ENCODE measurements at regions not wholly inside any gene's neighbourhood (a gene's known extent, or its start where the extent isn't known, plus 50 kb on each side); places are given as distances from the start of the nearest gene placed in this dataset.
A peak's percentile ranks its signal among the peaks of the same experiment; 100 is the strongest.

GRCh38 chr10:35749230-35749629 lies 107.1 kb upstream of the FZD8 start:
- Histone ChIP-seq H3K36me3 (ENCODE audit: insufficient read depth, low read length) (no peaks in the 10 kb centered on the region), H4K20me1 (ENCODE audit: insufficient read depth, low read length) (no peaks in the 10 kb centered on the region), H3K9ac (ENCODE audit: low read length) (no peak overlapping the region), H3K9me3 (ENCODE audit: insufficient read depth, low read depth, low read length) (no peaks in the 10 kb centered on the region), H3K79me2 (ENCODE audit: insufficient read depth, low read length) (no peaks in the 10 kb centered on the region), H2AFZ (ENCODE audit: low read depth, low read length) (no peak overlapping the region), H3K27me3 (ENCODE audit: insufficient read depth, low read length) (no peaks in the 10 kb centered on the region), H3K27ac (ENCODE audit: low read depth, low read length) (no peak overlapping the region), H3K4me1 (ENCODE audit: insufficient read depth, low read length) (no peaks in the 10 kb centered on the region), H3K4me2 (ENCODE audit: low read length) (no peak overlapping the region), H3K4me3 (ENCODE audit: insufficient read depth, low read depth, low read length) (no peak overlapping the region)
- H3K4me3 Mint-ChIP-seq (ENCODE audit: unreplicated experiment) = no peak overlapping the region
- no peaks in the 10 kb centered on the region for H3K4me1 Mint-ChIP-seq (ENCODE audit: low read depth, unreplicated experiment)
- FAIRE-seq (no peak), DNase-seq (ENCODE audit: low read depth) (no peak)
- no peak for TF ChIP-seq CTCF (IDR thresholded peaks at IDR 0.05; ENCODE audit: insufficient read depth, low read depth, low read length)
- H3K27me3 Mint-ChIP-seq (ENCODE audit: low read depth, unreplicated experiment) = peaks cover 7% of the 10 kb centered on the region
- no peaks in the 10 kb centered on the region for H3K9me3 Mint-ChIP-seq (ENCODE audit: unreplicated experiment)
- no peaks in the 10 kb centered on the region for H3K36me3 Mint-ChIP-seq (ENCODE audit: low read depth, unreplicated experiment)
- H3K27ac Mint-ChIP-seq (ENCODE audit: unreplicated experiment) = no peak overlapping the region

GRCh38 chr10:35745617-35746403 lies 103.7 kb upstream of the FZD8 start:
- H3K4me3 ChIP-seq (ENCODE audit: insufficient read depth, low read depth, low read length) = no peak overlapping the region
- H3K4me1 ChIP-seq (ENCODE audit: insufficient read depth, low read length) = no peaks in the 10 kb centered on the region
- Mint-ChIP-seq H3K27me3 (ENCODE audit: low read depth, unreplicated experiment) (peaks cover 5% of the 10 kb centered on the region), H3K4me3 (ENCODE audit: unreplicated experiment) (no peak overlapping the region), H3K36me3 (ENCODE audit: low read depth, unreplicated experiment) (no peaks in the 10 kb centered on the region), H3K27ac (ENCODE audit: unreplicated experiment) (no peak overlapping the region), H3K9me3 (ENCODE audit: unreplicated experiment) (no peaks in the 10 kb centered on the region), H3K4me1 (ENCODE audit: low read depth, unreplicated experiment) (peaks cover 3% of the 10 kb centered on the region)
- no peak overlapping the region for H3K4me2 ChIP-seq (ENCODE audit: low read length)
- no peak overlapping the region for H3K27ac ChIP-seq (ENCODE audit: low read depth, low read length)
- H2AFZ ChIP-seq (ENCODE audit: low read depth, low read length) = no peak overlapping the region
- H3K36me3 ChIP-seq (ENCODE audit: insufficient read depth, low read length) = no peaks in the 10 kb centered on the region
- DNase-seq (ENCODE audit: low read depth) = no peak
- TF ChIP-seq EZH2 (IDR thresholded peaks at IDR 0.05; ENCODE audit: insufficient read depth, low read length) = no peak
- no peak for TF ChIP-seq CTCF (IDR thresholded peaks at IDR 0.05; ENCODE audit: insufficient read depth, low read depth, low read length)
- no peaks in the 10 kb centered on the region for H3K27me3 ChIP-seq (ENCODE audit: insufficient read depth, low read length)
- H3K9ac ChIP-seq (ENCODE audit: low read length) = no peak overlapping the region
- H3K79me2 ChIP-seq (ENCODE audit: insufficient read depth, low read length) = no peaks in the 10 kb centered on the region
- no peaks in the 10 kb centered on the region for H3K9me3 ChIP-seq (ENCODE audit: insufficient read depth, low read depth, low read length)
- FAIRE-seq = no peak
- H4K20me1 ChIP-seq (ENCODE audit: insufficient read depth, low read length) = no peaks in the 10 kb centered on the region

- H3K27me3 Mint-ChIP-seq (ENCODE audit: low read depth, unreplicated experiment) = peaks cover 5% of the 10 kb centered on the region
- Histone ChIP-seq H3K27me3 (ENCODE audit: insufficient read depth, low read length) (no peaks in the 10 kb centered on the region), H3K4me3 (ENCODE audit: insufficient read depth, low read depth, low read length) (no peak overlapping the region), H3K79me2 (ENCODE audit: insufficient read depth, low read length) (no peaks in the 10 kb centered on the region), H3K9me3 (ENCODE audit: insufficient read depth, low read depth, low read length) (no peaks in the 10 kb centered on the region), H4K20me1 (ENCODE audit: insufficient read depth, low read length) (no peaks in the 10 kb centered on the region), H3K27ac (ENCODE audit: low read depth, low read length) (no peak overlapping the region), H3K36me3 (ENCODE audit: insufficient read depth, low read length) (no peaks in the 10 kb centered on the region), H2AFZ (ENCODE audit: low read depth, low read length) (no peak overlapping the region), H3K4me1 (ENCODE audit: insufficient read depth, low read length) (peaks cover 4% of the 10 kb centered on the region), H3K4me2 (ENCODE audit: low read length) (no peak overlapping the region), H3K9ac (ENCODE audit: low read length) (no peak overlapping the region)
- TF ChIP-seq EZH2 (IDR thresholded peaks at IDR 0.05; ENCODE audit: insufficient read depth, low read length) = no peak
- no peak for TF ChIP-seq CTCF (IDR thresholded peaks at IDR 0.05; ENCODE audit: insufficient read depth, low read depth, low read length)
- H3K36me3 Mint-ChIP-seq (ENCODE audit: low read depth, unreplicated experiment) = no peaks in the 10 kb centered on the region
- H3K9me3 Mint-ChIP-seq (ENCODE audit: unreplicated experiment) = no peaks in the 10 kb centered on the region
- H3K4me1 Mint-ChIP-seq (ENCODE audit: low read depth, unreplicated experiment) = peaks cover 9% of the 10 kb centered on the region
- DNase-seq (ENCODE audit: low read depth) (peak; percentile 0), FAIRE-seq (no peak)
- H3K4me3 Mint-ChIP-seq (ENCODE audit: unreplicated experiment) = no peak overlapping the region
- no peak overlapping the region for H3K27ac Mint-ChIP-seq (ENCODE audit: unreplicated experiment)
Measured at GRCh38 chr10:35743851-35744250, 101.8 kb upstream of the FZD8 start.

All from astrocyte (in vitro differentiated cells and primary cell).